GM12892 (cell line): ENCODE measurements at regions not wholly inside any gene's neighbourhood (a gene's known extent, or its start where the extent isn't known, plus 50 kb on each side); places are given as distances from the start of the nearest gene placed in this dataset.

Experiments
- POLR2A ChIP-seq: IDR thresholded peaks from 2 replicates; pipeline ENCODE4 v1.6.1; 2011; ENCODE audit warnings: low read depth, low read length, control low read depth
- POLR2AphosphoS5 ChIP-seq: IDR thresholded peaks from 2 replicates; pipeline ENCODE4 v1.6.1; 2011; ENCODE audit warnings: low read depth, low read length, control low read depth
- TAF1 ChIP-seq: IDR thresholded peaks from 2 replicates; pipeline ENCODE4 v1.6.1; 2011; ENCODE audit warnings: low read depth, mild to moderate bottlenecking, control low read depth, low read length, borderline replicate concordance

DNA sequence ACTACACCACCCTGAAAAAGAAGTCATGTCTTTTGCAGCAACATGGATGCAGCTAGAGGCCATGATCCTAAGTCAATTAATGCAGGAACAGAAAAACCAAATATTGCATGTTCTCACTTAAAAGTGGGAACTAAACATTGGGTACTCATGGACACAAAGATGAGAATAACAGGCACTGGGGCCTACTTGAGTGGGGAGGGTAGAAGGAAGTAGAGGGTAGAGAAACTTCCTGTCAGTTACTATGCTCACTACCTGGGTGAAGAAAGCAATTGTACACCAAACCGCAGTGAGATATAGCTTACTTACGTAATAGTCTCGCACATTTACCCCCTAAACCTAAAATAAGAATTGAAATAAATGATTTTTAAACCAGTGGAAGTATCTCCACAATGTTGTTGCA, 480.5 kb upstream of the ARRDC4 start:
- TF ChIP-seq POLR2A (no peak), POLR2AphosphoS5 (no peak), TAF1 (no peak)
